DOHH2 (cell line): ENCODE measurements at regions not wholly inside any gene's neighbourhood (a gene's known extent, or its start where the extent isn't known, plus 50 kb on each side); places are given as distances from the start of the nearest gene placed in this dataset.

Source experiments
- H3F3A ChIP-seq: fragments of 200-600 bp; sonication (generic), shearing (Covaris generic); 2 replicates; pipeline ENCODE4 v1.6.0; 2016; ENCODE audit warnings: antibody characterized with exemption, mild to moderate bottlenecking; ENCODE audit not compliant: control insufficient read depth, insufficient read depth
- H3K27ac ChIP-seq: fragments of 200-600 bp; sonication (generic); 2 replicates; pipeline ENCODE4 v1.5.1; 2014; ENCODE audit warnings: low read depth, mild to moderate bottlenecking, low read length, moderate library complexity
- H3K27me3 ChIP-seq: fragments of 200-600 bp; sonication (generic); 2 replicates; pipeline ENCODE4 v1.6.1; 2014; ENCODE audit warnings: mild to moderate bottlenecking, low read length, mixed read lengths; ENCODE audit not compliant: control insufficient read depth
- H3K36me3 ChIP-seq: fragments of 200-600 bp; sonication (generic); 2 replicates; pipeline ENCODE4 v1.6.1; 2014; ENCODE audit warnings: mild to moderate bottlenecking, low read length, moderate library complexity, mixed read lengths; ENCODE audit not compliant: control insufficient read depth
- H3K4me1 ChIP-seq: fragments of 200-600 bp; sonication (generic); 2 replicates; pipeline ENCODE4 v1.6.1; 2014; ENCODE audit warnings: mild to moderate bottlenecking, low read length, mixed read lengths; ENCODE audit not compliant: control insufficient read depth
- H3K4me2 ChIP-seq: fragments of 200-600 bp; sonication (generic); 2 replicates; pipeline ENCODE4 v1.6.0; 2014; ENCODE audit warnings: mild to moderate bottlenecking, low read length, moderate library complexity
- H3K4me3 ChIP-seq: fragments of 200-600 bp; sonication (generic); 2 replicates; pipeline ENCODE4 v1.5.1; 2014; ENCODE audit warnings: mild to moderate bottlenecking, low read length, mixed read lengths
- H3K79me2 ChIP-seq: fragments of 200-600 bp; sonication (generic); 2 replicates; pipeline ENCODE4 v1.6.1; 2014; ENCODE audit warnings: mild to moderate bottlenecking, low read length, mixed read lengths; ENCODE audit not compliant: control insufficient read depth
- H3K9me2 ChIP-seq: fragments of 200-600 bp; sonication (generic); replicated peaks from 2 replicates; pipeline ENCODE4 v1.6.1; 2014; ENCODE audit warnings: mild to moderate bottlenecking, low read length, mixed read lengths; ENCODE audit not compliant: control insufficient read depth
- H3K9me3 ChIP-seq: fragments of 200-600 bp; sonication (generic); 2 replicates; pipeline ENCODE4 v1.6.1; 2014; ENCODE audit warnings: antibody characterized with exemption, low read length, mixed read lengths; ENCODE audit not compliant: control insufficient read depth, insufficient read depth
- H4K20me1 ChIP-seq: fragments of 200-600 bp; sonication (generic); 2 replicates; pipeline ENCODE4 v1.6.0; 2014; ENCODE audit warnings: low read depth, mild to moderate bottlenecking, antibody characterized with exemption, low read length, moderate library complexity; ENCODE audit not compliant: control insufficient read depth, insufficient read depth
- CTCF ChIP-seq: fragments of 200-600 bp; sonication (generic); IDR thresholded peaks from one replicate; pipeline ENCODE4 v1.5.1; 2014; ENCODE audit warnings: antibody characterized with exemption, mild to moderate bottlenecking, low read depth, low read length; ENCODE audit not compliant: poor library complexity, severe bottlenecking
- EZH2phosphoT487 ChIP-seq: fragments of 200-600 bp; sonication (generic); IDR thresholded peaks from 2 replicates; pipeline ENCODE4 v1.6.1; 2017; ENCODE audit warnings: borderline replicate concordance, mild to moderate bottlenecking, antibody characterized with exemption, low read length, moderate library complexity, mixed read lengths

- Histone ChIP-seq H3K4me2 (no peak overlapping the region), H3F3A (no peaks in the 10 kb centered on the region), H3K4me1 (no peaks in the 10 kb centered on the region), H3K79me2 (no peaks in the 10 kb centered on the region), H3K27ac (no peak overlapping the region), H4K20me1 (no peaks in the 10 kb centered on the region), H3K9me3 (no peaks in the 10 kb centered on the region), H3K36me3 (no peaks in the 10 kb centered on the region), H3K27me3 (no peaks in the 10 kb centered on the region), H3K9me2 (no peaks in the 10 kb centered on the region), H3K4me3 (no peak overlapping the region)
- TF ChIP-seq CTCF (no peak), EZH2phosphoT487 (no peak)
Measured at GRCh38 chr3:106452096-106452495, 583.3 kb upstream of the CBLB start.

GRCh38 chr3:106454497-106454896 lies 585.7 kb upstream of the CBLB start:
- Histone ChIP-seq H4K20me1 (no peaks in the 10 kb centered on the region), H3K27ac (no peak overlapping the region), H3K4me3 (no peak overlapping the region), H3K79me2 (no peaks in the 10 kb centered on the region), H3K9me2 (no peaks in the 10 kb centered on the region), H3K27me3 (no peaks in the 10 kb centered on the region), H3K9me3 (no peaks in the 10 kb centered on the region), H3F3A (no peaks in the 10 kb centered on the region), H3K4me2 (no peak overlapping the region), H3K4me1 (no peaks in the 10 kb centered on the region), H3K36me3 (no peaks in the 10 kb centered on the region)
- no peak for TF ChIP-seq CTCF
- TF ChIP-seq EZH2phosphoT487, result no peak

GRCh38 chr3:106457281-106458180 lies 588.7 kb upstream of the CBLB start:
- no peaks in the 10 kb centered on the region for H4K20me1 ChIP-seq
- TF ChIP-seq EZH2phosphoT487, result no peak
- no peak overlapping the region for H3K4me3 ChIP-seq
- no peaks in the 10 kb centered on the region for H3K36me3 ChIP-seq
- no peak overlapping the region for H3K4me2 ChIP-seq
- no peaks in the 10 kb centered on the region for H3K9me2 ChIP-seq
- no peaks in the 10 kb centered on the region for H3K4me1 ChIP-seq
- no peaks in the 10 kb centered on the region for H3K79me2 ChIP-seq
- H3K9me3 ChIP-seq, result no peaks in the 10 kb centered on the region
- H3K27ac ChIP-seq, result no peak overlapping the region
- no peaks in the 10 kb centered on the region for H3K27me3 ChIP-seq
- H3F3A ChIP-seq, result no peaks in the 10 kb centered on the region

GRCh38 chr3:106458952-106459351 lies 590.1 kb upstream of the CBLB start:
- no peak for TF ChIP-seq CTCF
- no peaks in the 10 kb centered on the region for H3K9me2 ChIP-seq
- no peak overlapping the region for H3K4me2 ChIP-seq
- no peaks in the 10 kb centered on the region for H3K4me1 ChIP-seq
- no peak overlapping the region for H3K4me3 ChIP-seq
- no peaks in the 10 kb centered on the region for H3K79me2 ChIP-seq
- H3K27me3 ChIP-seq, result no peaks in the 10 kb centered on the region
- H3K27ac ChIP-seq, result no peak overlapping the region
- H3K36me3 ChIP-seq, result no peaks in the 10 kb centered on the region
- H4K20me1 ChIP-seq, result no peaks in the 10 kb centered on the region
- H3K9me3 ChIP-seq, result no peaks in the 10 kb centered on the region
- no peaks in the 10 kb centered on the region for H3F3A ChIP-seq
